Fibroblast of the aortic adventitia (primary cell): ENCODE measurements at regions not wholly inside any gene's neighbourhood (a gene's known extent, or its start where the extent isn't known, plus 50 kb on each side); places are given as distances from the start of the nearest gene placed in this dataset.
A peak's percentile ranks its signal among the peaks of the same experiment; 100 is the strongest.
"Not testable (repeated sequence)": the region's sequence is repeated elsewhere in the genome, so short reads cannot be mapped to it uniquely, and the experiment has no call there.

Source experiments
- DNase-seq: peaks from one replicate; pipeline ENCODE4 v3.0.0-alpha.2; 2010; ENCODE audit warnings: low read depth
- H3K4me3 ChIP-seq: 2 replicates; pipeline ENCODE4 v1.5.1; 2011; ENCODE audit warnings: low read depth, mild to moderate bottlenecking, control low read depth, low read length, moderate library complexity
- CTCF ChIP-seq: IDR thresholded peaks from 2 replicates; pipeline ENCODE4 v1.5.1; 2011; ENCODE audit warnings: mild to moderate bottlenecking, low read length, control low read depth, inconsistent platforms; ENCODE audit not compliant: insufficient read depth

GRCh38 chr7:152594801-152595200 lies 81.1 kb downstream of the XRCC2 start:
- TF ChIP-seq CTCF, result no peak
- DNase-seq, result no peak
- H3K4me3 ChIP-seq, result no peak overlapping the region

GRCh38 chr7:152591976-152592375 lies 84.0 kb downstream of the XRCC2 start:
- no peak for DNase-seq
- H3K4me3 ChIP-seq, result no peak overlapping the region
- TF ChIP-seq CTCF, result no peak

- H3K4me3 ChIP-seq, result no peak overlapping the region
- no peak for DNase-seq
- TF ChIP-seq CTCF, result no peak
These were observed 85.5 kb downstream of the XRCC2 start for GRCh38 chr7:152590481-152590880.

GRCh38 chr7:152589821-152590220 lies 86.1 kb downstream of the XRCC2 start:
- H3K4me3 ChIP-seq, DNase-seq: not testable (repeated sequence)

GRCh38 chr7:152588350-152588749 lies 87.6 kb downstream of the XRCC2 start:
- no peak overlapping the region for H3K4me3 ChIP-seq
- peak; percentile 68 for DNase-seq
- TF ChIP-seq CTCF, result no peak

GRCh38 chr7:152587366-152587765 lies 88.6 kb downstream of the XRCC2 start:
- no peak overlapping the region for H3K4me3 ChIP-seq
- no peak for DNase-seq
- TF ChIP-seq CTCF, result no peak

- no peak overlapping the region for H3K4me3 ChIP-seq
- DNase-seq, result no peak
- no peak for TF ChIP-seq CTCF
These were observed 92.9 kb downstream of the XRCC2 start for GRCh38 chr7:152583006-152583405.

- no peak for DNase-seq
- no peak for TF ChIP-seq CTCF
These were observed 96.9 kb downstream of the XRCC2 start for GRCh38 chr7:152579070-152579469.

More at GRCh38 chr7:152579070-152579469, 96.9 kb downstream of the XRCC2 start:
- H3K4me3 ChIP-seq, result no peak overlapping the region
